HG02981 (cell line): ENCODE measurements at regions not wholly inside any gene's neighbourhood (a gene's known extent, or its start where the extent isn't known, plus 50 kb on each side); places are given as distances from the start of the nearest gene placed in this dataset.
"Not testable (repeated sequence)": the region's sequence is repeated elsewhere in the genome, so short reads cannot be mapped to it uniquely, and the experiment has no call there.

Experiments used
- ATAC-seq: cut with Tn5 transposase; IDR thresholded peaks from one replicate; pipeline ENCODE4 v1.9.1; 2021; ENCODE audit warnings: mild to moderate bottlenecking, moderate library complexity; ENCODE audit not compliant: unreplicated experiment

DNA sequence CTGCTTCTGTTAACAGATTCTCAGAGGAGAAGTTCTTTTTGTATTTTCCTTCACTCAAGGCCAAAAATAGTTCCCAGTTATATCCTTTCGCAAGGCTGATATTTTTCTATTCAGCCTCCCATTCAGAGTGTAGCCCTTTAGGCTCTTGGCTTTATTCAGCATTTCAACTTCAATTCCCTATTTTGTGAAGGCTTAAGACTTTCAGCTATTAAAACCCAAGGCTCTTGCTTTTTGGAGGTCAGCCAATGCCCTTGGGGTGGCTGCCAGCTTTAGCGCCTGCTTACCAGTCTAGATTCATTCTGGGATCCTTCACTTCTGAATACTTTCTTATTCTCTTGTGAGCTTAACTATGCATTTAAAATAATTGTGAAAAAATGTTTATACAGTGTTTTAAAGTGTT is 57.3 kb upstream of the ADGRA3 start:
- no peak for ATAC-seq

DNA sequence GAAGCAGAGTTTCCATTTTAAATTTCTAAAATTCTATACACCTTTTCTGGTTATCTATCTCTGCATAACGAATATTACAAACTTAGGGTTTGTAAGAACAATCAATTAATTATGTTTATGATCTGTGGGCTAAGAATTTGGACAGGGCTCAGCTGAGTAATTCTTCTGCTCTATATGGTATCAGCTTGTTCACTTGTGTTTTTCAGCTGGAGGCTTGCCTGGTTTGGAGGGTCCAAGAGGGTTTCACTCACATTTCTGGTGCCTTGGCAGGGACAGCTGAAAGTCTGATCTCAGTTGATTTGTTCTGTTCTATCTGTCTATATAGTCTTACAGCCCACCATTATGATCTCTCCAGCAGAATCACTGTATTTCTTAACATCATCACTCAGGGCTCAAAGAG is 57.8 kb upstream of the ADGRA3 start:
- ATAC-seq: no peak

DNA sequence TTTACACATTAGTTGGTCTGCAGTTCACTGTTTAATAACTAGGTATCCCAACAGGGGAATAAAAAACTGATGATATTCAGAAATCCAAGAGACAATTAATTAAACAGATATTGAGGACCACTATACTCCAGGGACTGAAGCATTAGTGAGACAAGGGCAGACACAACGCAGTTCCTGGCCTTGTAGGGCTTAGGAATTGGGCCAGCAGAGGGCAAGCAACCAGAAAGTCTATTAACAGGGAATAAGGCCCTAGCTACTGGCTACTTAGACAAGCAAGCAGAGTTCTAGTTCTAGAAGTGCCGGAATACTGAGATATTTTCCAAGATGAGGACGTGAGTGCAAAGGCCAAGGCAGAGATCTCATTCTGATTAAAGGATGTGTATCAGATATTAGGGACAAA is 58.6 kb upstream of the ADGRA3 start:
- no peak for ATAC-seq

DNA sequence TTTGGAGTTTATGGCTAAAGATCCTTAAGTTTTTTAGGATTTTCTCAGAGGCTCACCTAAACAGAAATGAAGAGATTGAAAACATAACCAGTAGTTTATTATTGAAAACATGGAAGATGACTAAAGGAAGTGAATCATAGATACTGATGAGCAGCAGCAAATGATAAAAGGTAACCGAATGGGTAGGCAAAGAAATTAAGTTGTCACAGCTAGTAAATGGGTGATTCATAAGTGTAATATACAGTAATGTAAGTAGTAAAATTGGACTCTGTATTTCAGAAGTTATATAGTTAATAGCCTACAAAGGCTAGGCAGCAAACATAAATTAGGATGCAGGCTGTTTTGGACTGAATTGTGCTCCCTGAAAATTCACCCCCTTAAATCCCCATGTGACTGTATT is 59.0 kb upstream of the ADGRA3 start:
- no peak for ATAC-seq

DNA sequence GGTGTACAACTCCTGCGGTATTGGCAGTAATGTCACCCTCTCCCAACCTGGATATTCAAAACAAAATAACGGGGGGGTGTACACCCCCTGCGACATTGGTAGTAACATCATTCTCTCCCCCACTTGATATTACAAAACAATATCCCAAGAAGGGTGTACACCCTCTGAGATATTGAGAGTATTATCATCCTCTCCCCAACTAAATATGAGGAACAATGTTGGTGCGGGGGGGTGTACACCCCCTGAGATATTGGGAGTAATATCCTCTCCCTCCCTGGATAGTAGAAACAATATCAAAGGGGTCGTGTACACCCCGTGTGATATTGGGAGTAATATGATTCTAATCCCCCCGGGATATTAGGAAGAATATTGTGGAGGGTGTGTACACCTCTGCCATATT is 71.4 kb upstream of the ADGRA3 start:
- ATAC-seq: no peak

DNA sequence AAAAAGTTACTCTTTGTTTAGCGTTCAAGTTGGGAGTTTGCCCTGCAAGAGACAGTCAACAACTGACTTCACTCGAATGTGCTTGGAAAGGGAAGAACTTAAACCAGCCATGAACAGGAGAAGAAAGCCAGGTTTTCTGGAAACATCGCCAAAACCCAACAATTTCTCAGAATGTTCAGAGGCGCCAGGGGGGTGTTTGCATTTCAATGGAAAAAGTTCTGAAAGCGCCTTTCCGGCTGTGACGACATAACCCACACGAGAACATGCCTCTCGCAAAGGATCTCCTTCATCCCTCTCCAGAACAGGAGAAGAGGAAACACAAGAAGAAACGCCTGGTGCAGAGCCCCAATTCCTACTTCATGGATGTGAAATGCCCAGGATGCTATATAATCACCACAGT is 78.1 kb upstream of the ADGRA3 start:
- no peak for ATAC-seq

DNA sequence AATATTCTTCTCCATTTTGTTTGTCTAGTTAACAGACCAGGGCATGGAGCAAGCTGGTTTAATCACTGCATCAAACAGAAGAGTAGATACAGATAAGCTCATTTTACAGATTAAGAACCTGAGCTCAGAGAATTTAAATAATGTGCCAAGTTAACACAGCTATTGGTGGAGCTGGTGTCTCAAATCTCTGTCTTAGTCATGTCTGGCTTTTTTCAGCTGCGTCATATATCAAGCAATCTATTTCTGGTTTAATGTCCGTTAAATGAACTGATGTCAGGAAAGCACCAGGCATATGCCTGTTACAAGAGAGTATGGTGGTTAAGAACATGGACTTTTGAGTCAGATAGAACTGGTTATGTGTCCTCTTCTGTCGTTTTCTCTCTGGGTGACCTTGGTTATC is 79.8 kb upstream of the ADGRA3 start:
- no peak for ATAC-seq

DNA sequence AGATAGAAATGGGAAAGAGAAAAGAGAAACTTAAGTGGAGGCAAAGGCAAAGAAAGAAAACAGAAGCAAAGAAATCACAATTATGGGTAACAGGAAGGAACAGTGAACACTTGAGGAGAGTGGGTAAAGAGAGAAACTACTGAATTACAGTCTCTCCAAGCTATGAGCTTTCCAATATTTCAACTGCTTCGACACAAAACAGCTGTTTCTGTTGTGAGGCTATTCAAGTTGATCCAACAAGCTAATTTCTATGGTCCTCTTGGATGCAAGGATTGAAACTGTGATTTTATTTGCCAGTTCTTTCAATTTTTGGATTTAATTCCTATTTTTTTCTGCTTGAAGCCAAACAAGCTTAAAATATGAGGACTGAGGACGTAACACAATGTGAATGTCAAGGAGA is 80.5 kb upstream of the ADGRA3 start:
- no peak for ATAC-seq

DNA sequence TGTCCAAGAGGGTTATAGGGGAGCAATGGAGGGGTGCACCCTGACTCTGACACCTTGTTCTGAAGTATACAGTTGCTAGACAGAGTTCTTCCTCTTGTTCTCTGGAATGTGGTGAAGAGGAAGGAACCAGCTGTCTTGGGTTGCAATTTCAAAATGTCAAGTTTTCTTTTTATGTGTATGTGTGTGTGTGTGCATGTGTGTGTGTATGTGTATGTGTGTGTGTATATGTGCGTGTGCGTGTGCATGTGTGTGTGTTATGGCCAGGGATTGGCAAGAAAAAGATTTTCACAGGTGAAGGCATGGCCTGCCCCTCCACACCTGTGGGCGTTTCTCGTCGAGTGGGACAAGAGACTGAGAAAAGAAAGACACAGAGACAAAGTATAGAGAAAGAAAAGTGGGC is 81.6 kb upstream of the ADGRA3 start:
- ATAC-seq: no peak

DNA sequence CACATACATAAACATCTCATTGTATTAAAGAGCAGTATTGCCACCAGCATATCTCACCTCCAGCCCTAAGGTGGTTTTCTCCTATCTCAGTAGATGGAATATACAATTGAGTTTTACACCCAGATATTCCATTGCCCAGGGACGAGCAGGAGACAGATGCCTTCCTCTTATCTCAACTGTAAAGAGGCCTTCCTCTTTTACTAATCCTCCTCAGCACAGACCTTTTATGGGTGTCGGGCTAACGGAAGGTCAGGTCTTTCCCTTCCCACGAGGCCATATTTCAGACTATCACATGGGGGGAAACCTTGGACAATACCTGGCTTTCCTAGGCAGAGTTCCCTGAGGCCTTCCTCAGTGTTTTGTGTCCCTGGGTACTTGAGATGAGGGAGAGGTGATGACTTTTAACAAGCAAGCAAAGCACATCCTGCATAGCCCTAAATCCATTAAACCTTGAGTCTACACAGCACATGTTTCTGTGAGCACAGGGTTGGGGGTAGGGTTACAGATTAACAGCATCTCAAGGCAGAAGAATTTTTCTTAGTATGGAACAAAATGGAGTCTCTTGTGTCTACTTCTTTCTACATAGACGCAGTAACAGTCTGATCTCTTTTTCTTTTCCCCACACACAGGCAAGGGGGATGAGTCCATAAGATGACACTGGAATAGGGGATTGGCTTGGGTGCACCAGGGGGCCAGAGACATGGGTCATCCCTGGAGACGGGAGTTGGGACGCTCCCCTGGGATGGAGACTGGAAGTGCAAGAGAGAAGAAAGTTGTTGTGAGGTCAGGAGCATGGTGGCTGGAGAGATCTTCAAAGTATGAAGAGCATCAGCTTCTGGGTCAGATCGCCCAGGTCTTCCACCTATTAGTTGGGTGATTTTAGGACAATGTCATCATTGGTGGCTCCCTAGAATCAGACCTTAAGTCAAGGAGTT is 82.5 kb upstream of the ADGRA3 start:
- ATAC-seq: not testable (repeated sequence)

DNA sequence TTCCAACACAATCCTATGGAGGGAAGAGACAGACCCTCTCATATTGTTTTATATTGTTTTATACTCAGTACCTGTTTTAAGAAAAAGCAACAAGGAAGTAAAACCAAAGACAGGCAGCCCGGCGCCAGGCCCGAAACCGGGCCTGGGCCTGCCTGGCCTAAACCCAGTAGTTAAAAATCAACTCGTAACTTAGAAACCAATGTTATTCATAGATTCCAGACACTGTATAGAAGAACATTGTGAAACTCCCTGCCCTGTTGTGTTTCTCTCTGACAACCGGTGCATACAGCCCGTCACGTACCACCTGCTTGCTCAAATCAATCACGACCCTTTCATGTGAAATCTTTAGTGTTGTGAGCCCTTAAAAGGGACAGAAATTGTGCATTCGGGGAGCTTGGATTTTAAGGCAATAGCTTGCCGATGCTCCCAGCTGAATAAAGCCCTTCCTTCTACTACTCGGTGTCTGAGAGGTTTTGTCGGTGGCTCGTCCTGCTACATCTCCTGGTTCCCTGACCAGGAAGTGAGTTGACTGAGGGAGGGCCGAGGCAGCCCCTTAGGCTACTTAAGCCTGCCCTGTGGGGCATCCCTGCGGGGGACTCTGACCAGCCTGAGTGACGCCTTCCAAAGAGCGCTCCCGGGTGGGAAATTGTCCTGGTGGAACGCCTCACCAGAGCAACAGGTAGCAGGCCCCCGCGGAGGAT is 83.5 kb upstream of the ADGRA3 start:
- ATAC-seq: not testable (repeated sequence)

DNA sequence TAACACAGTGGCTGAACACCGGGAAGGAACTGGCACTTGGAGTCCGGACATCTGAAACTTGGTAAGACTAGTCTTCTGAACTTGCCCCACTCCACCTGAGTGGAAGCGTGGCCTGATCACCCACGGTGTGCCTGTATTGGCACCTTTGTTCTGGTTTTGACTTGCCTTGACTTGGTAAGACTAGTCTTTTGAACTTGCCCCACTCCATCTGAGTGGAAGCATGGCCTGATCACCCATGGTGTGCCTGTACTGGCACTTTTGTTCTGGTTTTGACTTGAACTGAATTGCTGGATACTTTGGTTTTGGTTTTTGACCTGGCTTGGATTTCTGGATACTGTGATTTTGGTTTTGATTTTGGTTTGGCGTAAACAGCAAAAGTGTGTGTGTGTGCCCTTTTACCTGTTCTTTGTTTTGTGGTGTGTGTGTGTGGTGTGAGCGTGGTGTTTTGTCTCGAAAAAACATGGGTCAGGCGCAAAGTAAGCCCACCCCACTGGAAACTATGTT is 84.1 kb upstream of the ADGRA3 start:
- not testable (repeated sequence) for ATAC-seq

DNA sequence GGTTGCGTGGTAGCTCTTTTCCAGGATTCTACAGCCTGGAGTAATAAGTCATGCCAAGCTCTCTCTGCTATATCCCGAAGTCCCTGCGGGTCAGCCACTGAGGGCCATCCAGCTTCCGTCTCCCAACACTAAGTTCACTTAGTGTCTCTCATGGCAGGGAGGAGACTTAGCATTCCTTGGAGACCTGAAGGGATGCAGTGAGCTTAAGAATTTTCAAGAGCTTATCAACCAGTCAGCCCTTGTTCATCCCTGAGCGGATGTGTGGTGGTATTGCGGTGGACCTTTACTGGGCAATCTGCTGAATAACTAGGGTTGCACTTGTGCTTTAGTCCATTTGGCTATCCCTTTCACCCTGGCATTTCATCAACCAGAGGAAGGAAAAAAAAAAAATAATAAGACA is 85.8 kb upstream of the ADGRA3 start:
- ATAC-seq: not testable (repeated sequence)

DNA sequence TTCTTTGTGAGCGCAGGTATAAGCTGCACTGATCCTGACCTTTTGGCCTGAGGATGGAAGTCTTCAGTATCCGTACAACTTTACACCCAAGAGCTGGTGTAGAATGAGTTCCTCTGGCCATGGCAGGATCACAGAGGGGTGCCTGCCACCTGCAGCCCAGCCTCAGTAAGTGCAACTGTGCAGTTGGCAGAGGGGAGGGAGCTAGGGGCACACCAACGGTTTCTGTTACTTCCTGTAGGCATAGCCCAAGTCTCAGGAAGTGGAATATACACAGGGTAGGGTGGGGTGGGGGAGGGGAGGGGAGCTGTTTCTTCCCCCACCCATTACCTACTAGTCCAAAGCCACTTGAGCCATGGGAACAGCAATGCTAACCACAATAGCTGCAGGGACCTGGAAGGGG is 85.4 kb upstream of the GBA3 start:
- ATAC-seq: peak; percentile 59

DNA sequence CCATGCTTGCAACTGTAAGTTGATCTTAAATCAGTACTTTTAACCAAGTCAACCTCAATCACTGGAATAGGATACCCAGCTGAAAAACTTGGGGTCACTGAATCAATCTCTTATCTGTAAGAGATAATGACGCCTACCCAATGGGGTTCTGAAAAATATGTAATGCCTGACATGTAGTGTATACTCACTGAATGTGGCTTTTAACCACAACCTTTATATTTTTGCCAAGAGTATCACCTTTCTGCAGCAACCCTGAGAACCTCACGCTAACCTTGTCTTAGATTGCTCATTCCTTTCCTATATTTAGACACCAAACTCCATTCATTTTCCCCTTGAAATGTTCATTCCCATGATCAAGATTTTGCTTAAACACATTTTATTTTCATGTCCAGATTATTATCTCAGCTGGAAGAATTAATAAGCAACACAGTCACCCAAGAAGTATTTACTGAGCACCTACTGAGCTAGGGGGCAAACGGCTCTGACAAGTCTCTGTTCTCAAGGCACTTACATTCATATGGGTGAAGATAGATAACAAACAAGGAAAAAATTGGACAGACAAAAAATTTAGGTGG is 82.7 kb upstream of the GBA3 start:
- ATAC-seq: not testable (repeated sequence)

DNA sequence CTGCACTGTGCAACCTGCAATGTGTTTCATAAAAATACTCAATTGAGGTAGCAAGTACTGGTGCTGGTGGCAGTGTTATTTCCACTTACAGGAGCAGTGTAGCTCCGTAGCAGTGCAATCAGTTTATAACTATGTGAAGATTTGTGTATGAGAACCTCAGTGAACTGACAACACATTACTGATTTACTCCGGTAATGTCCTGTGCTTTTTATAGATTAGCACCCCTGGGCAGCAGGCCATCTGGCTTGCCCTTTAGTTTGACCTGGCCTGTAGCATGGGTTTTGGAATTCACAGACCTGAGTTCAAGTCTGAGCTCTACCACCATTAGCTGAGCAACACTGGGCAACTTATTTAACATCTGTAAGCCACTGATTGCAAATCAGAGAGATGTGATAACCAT is 78.6 kb upstream of the GBA3 start:
- no peak for ATAC-seq

DNA sequence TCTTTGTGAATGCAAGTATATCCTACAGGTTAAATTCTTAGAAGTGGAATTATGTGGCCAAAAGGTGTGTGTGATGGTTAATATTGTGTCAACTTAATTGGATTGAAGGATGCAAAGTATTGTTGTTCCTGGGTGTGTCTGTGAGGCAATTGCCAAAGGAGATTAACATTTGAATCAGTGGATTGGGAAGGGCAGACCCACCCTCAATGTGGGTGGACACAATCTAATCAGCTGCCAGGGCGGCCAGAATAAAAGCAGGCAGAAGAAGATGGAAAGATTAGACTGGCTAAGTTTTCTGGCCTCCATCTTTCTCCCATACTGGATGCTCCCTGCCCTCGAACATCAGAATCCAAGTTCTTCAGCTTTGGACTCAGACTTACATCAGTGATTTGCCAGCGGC is 76.2 kb upstream of the GBA3 start:
- ATAC-seq: no peak

DNA sequence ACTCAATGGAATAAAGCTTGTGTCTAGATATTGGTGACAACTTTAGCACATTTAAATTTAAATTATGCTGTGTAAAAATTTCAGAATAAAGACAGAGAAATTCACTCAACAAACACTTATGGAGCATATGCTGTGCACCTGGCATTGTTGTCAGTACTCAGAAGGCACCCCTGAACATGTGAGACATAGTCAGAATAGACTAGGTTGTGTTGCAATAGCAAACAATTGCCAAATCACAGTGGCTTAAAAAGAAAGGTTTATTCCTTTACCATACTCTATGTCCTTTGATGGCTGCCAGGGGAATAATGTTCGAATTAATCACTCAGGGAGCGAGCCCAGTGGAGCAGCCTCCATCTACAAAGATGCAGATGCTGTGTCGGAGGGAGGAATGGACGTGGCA is 72.6 kb upstream of the GBA3 start:
- not testable (repeated sequence) for ATAC-seq

DNA sequence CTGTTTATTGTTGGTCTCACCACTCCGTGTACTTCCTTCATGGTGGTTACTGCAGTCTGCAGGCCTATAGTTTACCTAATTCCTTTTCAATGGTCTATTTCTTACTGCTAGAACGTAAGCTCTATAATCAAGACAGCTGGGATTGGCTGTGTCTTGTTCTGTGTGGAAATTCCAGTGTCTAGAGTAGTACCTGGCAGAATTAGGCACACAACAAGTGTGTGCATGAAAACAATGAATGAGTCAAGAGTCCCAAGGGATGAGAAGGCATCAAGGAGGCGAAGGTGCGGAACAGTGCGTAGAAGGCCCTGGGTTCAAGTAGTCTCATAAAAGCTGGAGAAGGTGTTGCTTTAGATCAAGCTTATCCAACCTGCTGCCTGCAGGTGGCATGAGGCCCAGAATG is 70.8 kb upstream of the GBA3 start:
- ATAC-seq: not testable (repeated sequence)

DNA sequence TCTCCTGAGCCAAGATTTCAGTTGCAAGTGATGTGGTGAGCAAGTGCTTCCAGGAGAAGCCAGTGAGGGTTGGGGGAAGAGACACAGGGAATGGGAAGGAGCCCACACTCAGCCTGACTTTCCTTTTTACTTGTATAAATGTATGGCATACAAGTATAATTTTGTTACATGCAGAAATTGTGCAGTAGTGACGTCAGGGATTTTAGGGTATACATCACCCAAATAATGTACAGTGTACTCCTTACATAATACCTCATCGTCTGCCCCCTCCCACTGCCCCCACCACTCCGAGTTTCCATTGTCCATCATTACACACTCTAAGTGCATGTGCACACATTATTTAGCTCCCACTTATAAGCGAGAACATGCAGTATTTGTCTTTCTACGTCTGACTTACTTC is 68.7 kb upstream of the GBA3 start:
- not testable (repeated sequence) for ATAC-seq

DNA sequence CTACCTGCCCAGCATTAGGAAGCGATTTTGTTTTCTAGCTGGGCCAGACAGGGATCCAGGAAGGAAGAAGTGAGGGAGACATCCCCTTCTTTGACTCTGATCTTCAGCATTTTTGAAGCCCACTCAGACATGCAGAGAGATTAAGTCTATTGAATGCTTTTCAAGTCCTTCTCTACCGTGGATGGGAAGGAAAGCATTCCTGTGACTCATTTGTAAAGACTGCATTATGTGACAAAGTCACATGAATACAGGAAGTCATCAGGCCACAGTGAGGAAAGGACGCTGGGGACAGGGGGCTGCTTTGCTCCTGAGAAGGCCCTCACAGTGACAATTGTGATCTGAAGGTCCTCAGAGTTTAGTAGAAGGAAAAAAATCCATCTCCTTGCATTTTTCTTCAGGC is 67.4 kb upstream of the GBA3 start:
- no peak for ATAC-seq

DNA sequence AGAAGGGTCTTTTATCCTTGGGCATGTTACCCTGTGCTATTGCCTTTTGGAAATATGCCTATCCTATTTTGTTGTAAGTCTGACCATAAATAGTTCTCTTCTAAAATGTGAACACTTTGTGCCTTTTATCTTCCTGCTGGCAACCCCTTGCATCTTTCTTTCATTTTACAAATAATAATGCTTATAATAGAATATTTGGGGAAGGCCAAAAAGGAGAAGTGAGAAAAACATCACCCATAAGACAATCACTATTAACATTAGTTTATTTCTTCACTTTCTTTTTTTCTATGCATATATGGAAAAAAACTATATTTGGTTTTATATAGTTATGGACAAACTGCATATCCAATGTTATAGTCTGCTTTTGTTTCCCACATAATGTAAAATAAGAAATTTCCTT is 64.9 kb upstream of the GBA3 start:
- ATAC-seq: not testable (repeated sequence)
